Retina (tissue), 1 donor: ENCODE measurements at regions not wholly inside any gene's neighbourhood (a gene's known extent, or its start where the extent isn't known, plus 50 kb on each side); places are given as distances from the start of the nearest gene placed in this dataset.

Experiments used
- DNase-seq: peaks from one replicate; pipeline ENCODE4 v3.0.0-alpha.2; 2016

GRCh38 chr1:230010603-230011332, 56.3 kb upstream of the GALNT2 start:
- no peak for DNase-seq

DNA sequence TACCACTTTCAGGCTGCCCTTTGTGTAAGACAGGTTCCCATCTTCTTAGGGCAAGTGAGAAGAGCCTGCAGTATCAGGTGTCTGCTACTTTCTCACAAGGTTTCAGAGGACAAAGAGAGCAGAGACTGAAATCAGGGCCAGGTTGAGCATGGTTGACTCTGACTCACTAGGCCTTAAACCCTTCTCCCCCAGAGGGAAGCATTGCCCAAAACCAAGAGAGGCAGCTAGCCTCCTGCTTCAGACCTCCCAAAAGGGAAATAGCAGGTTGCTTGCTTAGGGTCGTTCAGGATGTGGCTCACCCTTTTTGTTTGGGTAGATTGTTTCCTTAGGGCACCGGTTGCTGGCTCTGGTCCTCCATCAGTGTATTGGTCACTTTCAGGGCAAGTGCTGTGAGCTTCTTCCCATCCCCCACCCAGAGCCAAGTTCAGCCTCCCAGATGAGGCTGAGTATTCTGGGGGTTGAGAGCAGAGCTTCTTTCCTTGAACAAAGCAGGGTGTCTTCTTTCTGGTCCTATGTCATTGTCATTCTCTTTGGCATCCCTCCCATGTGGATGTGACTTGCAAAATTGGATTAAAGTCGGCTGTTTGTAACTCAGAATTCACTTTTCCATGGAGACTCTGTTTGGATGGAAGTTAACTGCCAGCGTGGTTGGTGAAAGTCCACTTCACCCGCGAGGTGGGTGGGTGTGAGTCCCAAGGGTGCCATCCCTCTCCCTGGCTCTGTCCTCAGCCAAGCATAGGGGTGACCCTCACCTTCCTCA, 55.5 kb upstream of the GALNT2 start:
- no peak for DNase-seq

- DNase-seq: no peak
Measured at GRCh38 chr1:230012093-230012393, 55.0 kb upstream of the GALNT2 start.

GRCh38 chr1:230012741-230013140, 54.3 kb upstream of the GALNT2 start:
- DNase-seq: no peak

GRCh38 chr1:230016159-230016558, 50.9 kb upstream of the GALNT2 start:
- no peak for DNase-seq
